ENCODE measurements at regions not wholly inside any gene's neighbourhood (a gene's known extent, or its start where the extent isn't known, plus 50 kb on each side); places are given as distances from the start of the nearest gene placed in this dataset.
"Not testable (repeated sequence)": the region's sequence is repeated elsewhere in the genome, so short reads cannot be mapped to it uniquely, and the experiment has no call there.

DNA sequence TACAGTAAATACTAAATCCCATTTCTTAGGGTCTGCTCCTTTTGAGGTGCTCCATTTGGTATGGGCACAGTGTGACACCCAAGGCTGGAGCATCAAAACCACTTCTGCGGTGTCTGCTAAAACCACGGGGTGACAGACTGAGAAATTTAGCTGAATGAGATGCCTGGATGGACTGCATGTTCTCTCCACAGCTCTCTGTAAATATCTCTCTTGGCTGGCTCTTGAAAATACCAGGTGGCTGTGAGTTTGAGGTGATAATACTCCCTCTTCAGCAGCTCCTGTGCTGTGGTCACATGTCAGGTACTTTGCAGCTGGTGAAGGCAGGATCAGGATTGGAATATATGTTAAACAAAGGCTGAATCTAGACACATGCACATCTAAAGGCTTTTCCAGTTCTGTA lies 93.7 kb upstream of the SIMC1 start:
- no peak overlapping the region for H3K4me3 ChIP-seq (ENCODE audit: insufficient read depth, low read depth, low read length)
- no peaks in the 10 kb centered on the region for H4K20me1 ChIP-seq (ENCODE audit: insufficient read depth, low read length)
- TF ChIP-seq EZH2 (IDR thresholded peaks at IDR 0.05; ENCODE audit: insufficient read depth, low read length), result no peak
- TF ChIP-seq, protein P1, sequence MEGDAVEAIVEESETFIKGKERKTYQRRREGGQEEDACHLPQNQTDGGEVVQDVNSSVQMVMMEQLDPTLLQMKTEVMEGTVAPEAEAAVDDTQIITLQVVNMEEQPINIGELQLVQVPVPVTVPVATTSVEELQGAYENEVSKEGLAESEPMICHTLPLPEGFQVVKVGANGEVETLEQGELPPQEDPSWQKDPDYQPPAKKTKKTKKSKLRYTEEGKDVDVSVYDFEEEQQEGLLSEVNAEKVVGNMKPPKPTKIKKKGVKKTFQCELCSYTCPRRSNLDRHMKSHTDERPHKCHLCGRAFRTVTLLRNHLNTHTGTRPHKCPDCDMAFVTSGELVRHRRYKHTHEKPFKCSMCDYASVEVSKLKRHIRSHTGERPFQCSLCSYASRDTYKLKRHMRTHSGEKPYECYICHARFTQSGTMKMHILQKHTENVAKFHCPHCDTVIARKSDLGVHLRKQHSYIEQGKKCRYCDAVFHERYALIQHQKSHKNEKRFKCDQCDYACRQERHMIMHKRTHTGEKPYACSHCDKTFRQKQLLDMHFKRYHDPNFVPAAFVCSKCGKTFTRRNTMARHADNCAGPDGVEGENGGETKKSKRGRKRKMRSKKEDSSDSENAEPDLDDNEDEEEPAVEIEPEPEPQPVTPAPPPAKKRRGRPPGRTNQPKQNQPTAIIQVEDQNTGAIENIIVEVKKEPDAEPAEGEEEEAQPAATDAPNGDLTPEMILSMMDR (IDR thresholded peaks at IDR 0.05; ENCODE audit: insufficient read depth, low read depth, low read length), result no peak
- Mint-ChIP-seq H3K4me1 (ENCODE audit: low read depth, unreplicated experiment) (no peaks in the 10 kb centered on the region), H3K4me3 (ENCODE audit: unreplicated experiment) (no peak overlapping the region), H3K27ac (ENCODE audit: unreplicated experiment) (no peak overlapping the region), H3K27me3 (ENCODE audit: low read depth, unreplicated experiment) (peaks cover 32% of the 10 kb centered on the region), H3K9me3 (ENCODE audit: unreplicated experiment) (no peaks in the 10 kb centered on the region), H3K36me3 (ENCODE audit: low read depth, unreplicated experiment) (no peaks in the 10 kb centered on the region)
- H3K9me3 ChIP-seq (ENCODE audit: insufficient read depth, low read depth, low read length), result no peaks in the 10 kb centered on the region
- peaks cover 25% of the 10 kb centered on the region for H3K27me3 ChIP-seq (ENCODE audit: insufficient read depth, low read length)
- FAIRE-seq (no peak), DNase-seq (ENCODE audit: low read depth) (no peak)
- no peak overlapping the region for H3K4me2 ChIP-seq (ENCODE audit: low read length)
- no peaks in the 10 kb centered on the region for H3K79me2 ChIP-seq (ENCODE audit: insufficient read depth, low read length)
- no peak overlapping the region for H3K27ac ChIP-seq (ENCODE audit: low read depth, low read length)
- no peaks in the 10 kb centered on the region for H3K36me3 ChIP-seq (ENCODE audit: insufficient read depth, low read length)
- H3K4me1 ChIP-seq (ENCODE audit: insufficient read depth, low read length), result no peaks in the 10 kb centered on the region
- no peak overlapping the region for H3K9ac ChIP-seq (ENCODE audit: low read length)
- no peak overlapping the region for H2AFZ ChIP-seq (ENCODE audit: low read depth, low read length)

DNA sequence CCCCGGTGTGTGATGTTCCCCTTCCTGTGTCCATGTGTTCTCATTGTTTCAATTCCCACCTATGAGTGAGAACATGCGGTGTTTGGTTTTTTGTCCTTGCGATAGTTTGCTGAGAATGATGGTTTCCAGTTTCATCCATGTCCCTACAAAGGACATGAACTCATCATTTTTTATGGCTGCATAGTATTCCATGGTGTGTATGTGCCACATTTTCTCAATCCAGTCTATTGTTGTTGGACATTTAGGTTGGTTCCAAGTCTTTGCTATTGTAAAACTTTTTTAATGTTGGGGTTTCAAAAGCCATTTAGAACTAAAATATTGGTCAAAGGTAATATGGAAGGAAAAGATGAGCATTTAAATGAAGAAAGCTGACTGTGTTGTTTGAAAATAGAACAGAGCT lies 88.3 kb upstream of the SIMC1 start:
- not testable (repeated sequence) for H3K79me2 ChIP-seq (ENCODE audit: insufficient read depth, low read length); H3K36me3 Mint-ChIP-seq (ENCODE audit: low read depth, unreplicated experiment); DNase-seq (ENCODE audit: low read depth); H3K9me3 ChIP-seq (ENCODE audit: insufficient read depth, low read depth, low read length); H3K4me3 ChIP-seq (ENCODE audit: insufficient read depth, low read depth, low read length); FAIRE-seq; H3K9me3 Mint-ChIP-seq (ENCODE audit: unreplicated experiment); H4K20me1 ChIP-seq (ENCODE audit: insufficient read depth, low read length); H2AFZ ChIP-seq (ENCODE audit: low read depth, low read length); H3K27ac Mint-ChIP-seq (ENCODE audit: unreplicated experiment); H3K36me3 ChIP-seq (ENCODE audit: insufficient read depth, low read length); H3K27ac ChIP-seq (ENCODE audit: low read depth, low read length); H3K9ac ChIP-seq (ENCODE audit: low read length); H3K4me2 ChIP-seq (ENCODE audit: low read length); H3K4me3 Mint-ChIP-seq (ENCODE audit: unreplicated experiment)
- H3K27me3 Mint-ChIP-seq (ENCODE audit: low read depth, unreplicated experiment), result peaks cover 18% of the 10 kb centered on the region
- peaks cover 15% of the 10 kb centered on the region for H3K4me1 ChIP-seq (ENCODE audit: insufficient read depth, low read length)
- H3K27me3 ChIP-seq (ENCODE audit: insufficient read depth, low read length), result peaks cover 20% of the 10 kb centered on the region
- H3K4me1 Mint-ChIP-seq (ENCODE audit: low read depth, unreplicated experiment), result peaks cover 12% of the 10 kb centered on the region

- no peak overlapping the region for H3K4me3 Mint-ChIP-seq (ENCODE audit: unreplicated experiment)
- no peak for TF ChIP-seq EZH2 (IDR thresholded peaks at IDR 0.05; ENCODE audit: insufficient read depth, low read length)
- TF ChIP-seq, protein P1 (IDR thresholded peaks at IDR 0.05; ENCODE audit: insufficient read depth, low read depth, low read length), result no peak
- H3K4me1 Mint-ChIP-seq (ENCODE audit: low read depth, unreplicated experiment), result peaks cover 12% of the 10 kb centered on the region
- Histone ChIP-seq H3K27me3 (ENCODE audit: insufficient read depth, low read length) (peaks cover 11% of the 10 kb centered on the region), H3K79me2 (ENCODE audit: insufficient read depth, low read length) (no peaks in the 10 kb centered on the region), H3K27ac (ENCODE audit: low read depth, low read length) (no peak overlapping the region), H4K20me1 (ENCODE audit: insufficient read depth, low read length) (no peaks in the 10 kb centered on the region), H2AFZ (ENCODE audit: low read depth, low read length) (no peak overlapping the region), H3K4me3 (ENCODE audit: insufficient read depth, low read depth, low read length) (no peak overlapping the region), H3K36me3 (ENCODE audit: insufficient read depth, low read length) (no peaks in the 10 kb centered on the region), H3K4me1 (ENCODE audit: insufficient read depth, low read length) (peaks cover 15% of the 10 kb centered on the region), H3K4me2 (ENCODE audit: low read length) (peak overlapping the region; percentile 51), H3K9me3 (ENCODE audit: insufficient read depth, low read depth, low read length) (no peaks in the 10 kb centered on the region), H3K9ac (ENCODE audit: low read length) (no peak overlapping the region)
- no peak overlapping the region for H3K27ac Mint-ChIP-seq (ENCODE audit: unreplicated experiment)
- peaks cover 11% of the 10 kb centered on the region for H3K27me3 Mint-ChIP-seq (ENCODE audit: low read depth, unreplicated experiment)
- peak; percentile 52 for FAIRE-seq
- peak; percentile 59 for DNase-seq (ENCODE audit: low read depth)
- no peaks in the 10 kb centered on the region for H3K9me3 Mint-ChIP-seq (ENCODE audit: unreplicated experiment)
- no peaks in the 10 kb centered on the region for H3K36me3 Mint-ChIP-seq (ENCODE audit: low read depth, unreplicated experiment)
Observed at GRCh38 chr5:176151281-176151680, 86.9 kb upstream of the SIMC1 start.
